B cell (primary cell): ENCODE measurements at regions not wholly inside any gene's neighbourhood (a gene's known extent, or its start where the extent isn't known, plus 50 kb on each side); places are given as distances from the start of the nearest gene placed in this dataset.

Source experiments
- ATAC-seq: fragments of 200-7000 bp; cut with Tn5 transposase; one replicate; pipeline ENCODE4 v1.10.0; 2021; ENCODE audit warnings: low read depth, mild to moderate bottlenecking, moderate number of reproducible peaks, moderate library complexity
- CTCF ChIA-PET: fragments of 350-600 bp; sonication (Branson Sonifier 250); formaldehyde crosslinking; loops from one replicate; lab custom pipeline; 2021; ENCODE audit warnings: antibody characterized with exemption, inconsistent platforms; lab: Charles Lee
- POLR2A ChIA-PET: fragments of 350-600 bp; sonication (Branson Sonifier 250); formaldehyde crosslinking; loops from one replicate; lab custom pipeline; 2021; ENCODE audit warnings: antibody characterized with exemption; lab: Charles Lee
- DNase-seq: peaks from one replicate; pipeline ENCODE4 v3.0.0; 2013
- H2AFZ ChIP-seq: 2 replicates; pipeline ENCODE4 v1.6.1; 2012; ENCODE audit warnings: mild to moderate bottlenecking, low read depth, low read length; ENCODE audit not compliant: insufficient read depth, poor library complexity, severe bottlenecking
- H3K27ac ChIP-seq, 2 donors: 1 replicate in 1 of 2; 2 replicates in 1 of 2; pipeline ENCODE4 v1.5.1; 2012 to 2013; ENCODE audit warnings: low read length in 2 of 2, mild to moderate bottlenecking in 2 of 2, moderate library complexity in 1 of 2
- H3K27me3 ChIP-seq, 4 experiments: fragments of 200-600 bp in 1 of 4; sonication (generic) in 1 of 4; replicated peaks in 1 of 4; 1 replicate in 2 of 4; 2 replicates in 2 of 4; pipeline versions ENCODE4 v1.6.1 to v1.7.0; 2013 to 2016; ENCODE audit warnings: low read length in 3 of 4, mild to moderate bottlenecking in 2 of 4, mixed read lengths in 1 of 4, moderate library complexity in 1 of 4; ENCODE audit not compliant: insufficient read depth in 4 of 4, control insufficient read depth in 3 of 4; ENCODE audit errors: control extremely low read depth in 1 of 4
- H3K36me3 ChIP-seq, 2 experiments: replicated peaks in 1 of 2; 1 replicate in 1 of 2; 2 replicates in 1 of 2; pipeline versions ENCODE4 v1.6.1 to v1.7.1; 2013; ENCODE audit warnings: low read length in 1 of 2; ENCODE audit not compliant: insufficient read depth in 2 of 2, control insufficient read depth in 1 of 2; ENCODE audit errors: control extremely low read depth in 1 of 2, extremely low read depth in 1 of 2
- H3K4me1 ChIP-seq, 2 donors: fragments of 200-600 bp in 1 of 2; sonication (generic) in 1 of 2; 1 replicate in 1 of 2; 2 replicates in 1 of 2; pipeline versions ENCODE4 v1.5.1 to v1.6.1; 2013 to 2017; ENCODE audit warnings: low read length in 2 of 2; ENCODE audit not compliant: control insufficient read depth in 2 of 2, insufficient read depth in 2 of 2
- H3K4me2 ChIP-seq: replicated peaks from 2 replicates; pipeline ENCODE3; 2012; ENCODE audit warnings: mild to moderate bottlenecking, low read depth, low read length; ENCODE audit not compliant: poor library complexity, severe bottlenecking
- H3K4me3 ChIP-seq, 5 experiments: fragments of 200-600 bp in 1 of 5; sonication (generic) in 1 of 5; 1 replicate in 3 of 5; 2 replicates in 2 of 5; pipeline versions ENCODE4 v1.5.1 to v1.7.0; 2011 to 2016; ENCODE audit warnings: low read length in 4 of 5, mild to moderate bottlenecking in 4 of 5, low read depth in 2 of 5, control low read depth in 1 of 5, moderate library complexity in 1 of 5; ENCODE audit not compliant: insufficient read depth in 1 of 5; ENCODE audit errors: control extremely low read depth in 1 of 5, extremely low read depth in 1 of 5
- H3K79me2 ChIP-seq: fragments of 200-600 bp; sonication (generic); one replicate; pipeline ENCODE4 v1.6.0; 2016; ENCODE audit warnings: low read length; ENCODE audit not compliant: control insufficient read depth, insufficient read depth
- H3K9ac ChIP-seq: fragments of 200-600 bp; sonication (generic); 2 replicates; pipeline ENCODE4 v1.6.1; 2017; ENCODE audit warnings: mild to moderate bottlenecking, low read length, moderate library complexity
- H3K9me3 ChIP-seq, 3 donors: one replicate each; pipeline versions ENCODE4 v1.6.1 to v1.7.1; 2013; ENCODE audit warnings: low read length in 2 of 3; ENCODE audit not compliant: control insufficient read depth in 2 of 3, insufficient read depth in 1 of 3; ENCODE audit errors: control extremely low read depth in 1 of 3
- H4K20me1 ChIP-seq: 2 replicates; pipeline ENCODE4 v1.6.0; 2012; ENCODE audit warnings: mild to moderate bottlenecking, low read length; ENCODE audit not compliant: insufficient read depth, control insufficient read depth, poor library complexity, severe bottlenecking
- H3K27ac Mint-ChIP-seq: one replicate; pipeline ENCODE4 v1.8.0; 2021; ENCODE audit warnings: mixed read lengths
- H3K27me3 Mint-ChIP-seq: one replicate; pipeline ENCODE4 v1.8.0; 2021; ENCODE audit warnings: mixed read lengths
- H3K4me1 Mint-ChIP-seq: one replicate; pipeline ENCODE4 v1.8.0; 2021; ENCODE audit warnings: mixed read lengths
- H3K4me3 Mint-ChIP-seq: one replicate; pipeline ENCODE4 v1.8.0; 2021; ENCODE audit warnings: mixed read lengths
- H3K9me3 Mint-ChIP-seq: one replicate; pipeline ENCODE4 v1.8.0; 2022; ENCODE audit warnings: mixed read lengths; ENCODE audit not compliant: insufficient read depth
- CTCF ChIP-seq: fragments of 200-600 bp; IDR thresholded peaks from one replicate; pipeline ENCODE4 v1.8.0; 2022; ENCODE audit warnings: antibody characterized with exemption, mild to moderate bottlenecking
- EZH2 ChIP-seq: IDR thresholded peaks from 2 replicates; pipeline ENCODE4 v1.6.1; 2012; ENCODE audit warnings: borderline replicate concordance, low read depth, mild to moderate bottlenecking, moderate library complexity, low read length; ENCODE audit not compliant: insufficient read depth, poor library complexity, severe bottlenecking
- WGBS: methylation state at CpG from one replicate; pipeline ENCODE4 v1.1.5; 2013; ENCODE audit warnings: missing lambda C conversion rate; ENCODE audit not compliant: insufficient coverage; 5-methylcytosine and 5-hydroxymethylcytosine counted together
- intact Hi-C: fragments of 100-400 bp; cut with micrococcal nuclease; formaldehyde crosslinking; loops from one replicate; pipeline ENCODE4 v1.10.0; 2022

GRCh38 chr6:102895683-102896082, 1502.2 kb downstream of the GRIK2 start:
- no peaks in the 10 kb centered on the region for H3K79me2 ChIP-seq
- Mint-ChIP-seq H3K27me3 (no peaks in the 10 kb centered on the region), H3K4me1 (no peaks in the 10 kb centered on the region), H3K9me3 (peaks cover 7% of the 10 kb centered on the region), H3K4me3 (no peak overlapping the region), H3K27ac (no peak overlapping the region)
- H3K27ac ChIP-seq = no peak overlapping the region
- H3K27me3 ChIP-seq = no peaks in the 10 kb centered on the region
- H2AFZ ChIP-seq = no peak overlapping the region
- H3K36me3 ChIP-seq = no peaks in the 10 kb centered on the region
- H3K9ac ChIP-seq = no peak overlapping the region
- POLR2A ChIA-PET = no interaction called here
- TF ChIP-seq EZH2 (no peak), CTCF (no peak)
- no peak for DNase-seq
- no peaks in the 10 kb centered on the region for H3K4me1 ChIP-seq
- no peak for ATAC-seq
- H3K4me2 ChIP-seq = no peak overlapping the region
- no peaks in the 10 kb centered on the region for H4K20me1 ChIP-seq
- H3K9me3 ChIP-seq = peaks cover 0 to 5% (median 3%) of the 10 kb centered on the region in 3 donors
- CTCF ChIA-PET = no interaction called here
- H3K4me3 ChIP-seq = no peak overlapping the region
- WGBS = 75% methylated on average over 1 of the region's 4 CpGs
- intact Hi-C loops = no loop called here

GRCh38 chr6:102885165-102885564, 1491.7 kb downstream of the GRIK2 start:
- H3K4me1 Mint-ChIP-seq = no peaks in the 10 kb centered on the region
- intact Hi-C loops = no loop called here
- no peaks in the 10 kb centered on the region for H4K20me1 ChIP-seq

More at GRCh38 chr6:102885165-102885564, 1491.7 kb downstream of the GRIK2 start:
- H3K79me2 ChIP-seq = no peaks in the 10 kb centered on the region
- H3K27ac Mint-ChIP-seq = no peak overlapping the region
- POLR2A ChIA-PET = no interaction called here
- no peak overlapping the region for H3K9ac ChIP-seq
- no peak overlapping the region for H3K4me3 ChIP-seq
- H2AFZ ChIP-seq = no peak overlapping the region
- no peaks in the 10 kb centered on the region for H3K36me3 ChIP-seq
- ATAC-seq (no peak), DNase-seq (no peak)
- H3K27ac ChIP-seq = no peak overlapping the region
- no peaks in the 10 kb centered on the region for H3K27me3 Mint-ChIP-seq
- no peaks in the 10 kb centered on the region for H3K27me3 ChIP-seq
- 67% methylated on average over 1 of the region's 2 CpGs for WGBS
- H3K4me3 Mint-ChIP-seq = no peak overlapping the region
- no peaks in the 10 kb centered on the region for H3K4me1 ChIP-seq
- peaks cover 0 to 8% (median 0%) of the 10 kb centered on the region in 3 donors for H3K9me3 ChIP-seq
- H3K9me3 Mint-ChIP-seq = peaks cover 5% of the 10 kb centered on the region
- TF ChIP-seq CTCF (no peak), EZH2 (no peak)
- CTCF ChIA-PET = no interaction called here
- H3K4me2 ChIP-seq = no peak overlapping the region
